RWPE2 (cell line): ENCODE measurements at regions not wholly inside any gene's neighbourhood (a gene's known extent, or its start where the extent isn't known, plus 50 kb on each side); places are given as distances from the start of the nearest gene placed in this dataset.
"Not testable (repeated sequence)": the region's sequence is repeated elsewhere in the genome, so short reads cannot be mapped to it uniquely, and the experiment has no call there.

Experiments
- ATAC-seq: fragments of 200-7000 bp; cut with Tn5 transposase; 3 replicates; pipeline ENCODE4 v1.9.1; 2021; ENCODE audit warnings: low read depth
- DNase-seq: peaks from one replicate; pipeline ENCODE4 v3.0.0-alpha.2; 2020; ENCODE audit warnings: low spot score
- H3K27ac ChIP-seq: fragments of 450-650 bp; 2 replicates; pipeline ENCODE4 v1.5.1; 2017; ENCODE audit warnings: mild to moderate bottlenecking; ENCODE audit not compliant: poor library complexity, severe bottlenecking
- H3K27me3 ChIP-seq: fragments of 250-450 bp; sonication (Bioruptor Pico); 2 replicates; pipeline ENCODE4 v1.5.1; 2021; ENCODE audit warnings: mild to moderate bottlenecking, moderate library complexity; ENCODE audit not compliant: insufficient read depth, poor library complexity, severe bottlenecking
- H3K36me3 ChIP-seq: fragments of 250-450 bp; sonication (Bioruptor Pico); 2 replicates; pipeline ENCODE4 v1.5.1; 2020; ENCODE audit warnings: low read depth, mild to moderate bottlenecking, moderate library complexity
- H3K4me1 ChIP-seq: fragments of 250-450 bp; sonication (Bioruptor Pico); 2 replicates; pipeline ENCODE4 v1.5.1; 2021; ENCODE audit warnings: mild to moderate bottlenecking, moderate library complexity; ENCODE audit not compliant: insufficient read depth, poor library complexity, severe bottlenecking
- H3K4me3 ChIP-seq: fragments of 250-450 bp; sonication (Bioruptor Pico); 2 replicates; pipeline ENCODE4 v1.5.1; 2021; ENCODE audit warnings: mild to moderate bottlenecking, moderate library complexity; ENCODE audit not compliant: severe bottlenecking
- H3K9me3 ChIP-seq: fragments of 250-450 bp; sonication (Bioruptor Pico); 2 replicates; pipeline ENCODE4 v1.5.1; 2021; ENCODE audit warnings: mild to moderate bottlenecking, moderate library complexity; ENCODE audit not compliant: severe bottlenecking
- CTCF ChIP-seq: fragments of 450-650 bp; IDR thresholded peaks from one replicate; pipeline ENCODE4 v1.5.1; 2017; ENCODE audit warnings: mild to moderate bottlenecking, moderate library complexity; ENCODE audit not compliant: poor library complexity, severe bottlenecking

GRCh38 chr7:97439637-97440214, 292.2 kb upstream of the TAC1 start:
- Histone ChIP-seq H3K27ac (no peak overlapping the region), H3K36me3 (no peaks in the 10 kb centered on the region), H3K9me3 (peaks cover 4% of the 10 kb centered on the region), H3K27me3 (no peaks in the 10 kb centered on the region), H3K4me3 (no peak overlapping the region), H3K4me1 (no peaks in the 10 kb centered on the region)
- DNase-seq: no peak
- no peak for ATAC-seq
- no peak for TF ChIP-seq CTCF

DNA sequence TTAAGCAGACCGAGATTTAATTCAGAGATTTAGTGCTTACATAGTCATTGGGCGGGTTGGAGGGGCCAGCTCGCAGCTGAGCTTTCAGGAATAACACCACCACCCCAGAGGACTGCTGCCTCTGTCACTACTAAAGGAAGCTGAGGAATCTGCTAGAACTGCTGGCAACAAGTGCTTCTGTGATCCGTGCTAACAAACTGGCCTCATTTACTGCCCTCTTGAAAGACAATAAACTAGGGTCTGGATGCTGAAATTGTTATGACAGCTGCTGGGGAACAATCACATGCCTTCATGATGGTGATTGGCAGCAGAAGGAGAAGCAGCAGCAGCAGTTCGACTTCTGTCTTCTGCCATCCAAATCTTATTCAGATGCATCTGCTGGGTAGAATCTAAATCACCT, 285.5 kb upstream of the TAC1 start:
- ATAC-seq: no peak
- Histone ChIP-seq H3K9me3 (no peaks in the 10 kb centered on the region), H3K36me3 (no peaks in the 10 kb centered on the region), H3K27ac (no peak overlapping the region), H3K4me1 (no peaks in the 10 kb centered on the region), H3K4me3 (no peak overlapping the region), H3K27me3 (no peaks in the 10 kb centered on the region)
- DNase-seq: no peak
- no peak for TF ChIP-seq CTCF

GRCh38 chr7:97449448-97449847, 282.4 kb upstream of the TAC1 start:
- not testable (repeated sequence) for DNase-seq, H3K27me3 ChIP-seq, H3K27ac ChIP-seq, H3K36me3 ChIP-seq, H3K4me1 ChIP-seq, ATAC-seq, H3K9me3 ChIP-seq, H3K4me3 ChIP-seq

DNA sequence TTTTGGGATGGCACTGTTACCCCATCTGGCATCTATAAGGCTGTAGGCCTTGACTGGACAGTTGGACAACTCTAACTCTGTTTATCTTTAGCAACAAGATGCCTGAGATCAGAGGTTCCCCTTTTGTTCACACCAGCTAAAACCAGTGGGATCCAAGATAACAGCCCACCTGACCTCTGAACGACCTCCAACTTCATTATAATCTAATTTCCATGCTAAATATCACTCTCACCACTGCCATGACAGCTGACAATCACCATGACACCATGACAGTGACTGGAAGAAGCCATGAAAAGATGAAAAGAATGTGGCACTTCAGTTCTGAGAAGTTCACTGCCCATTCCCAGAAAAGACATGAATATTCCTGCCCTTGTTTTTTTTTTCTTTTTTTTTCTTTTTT, 281.4 kb upstream of the TAC1 start:
- no peaks in the 10 kb centered on the region for H3K9me3 ChIP-seq
- DNase-seq: no peak
- no peak for ATAC-seq
- H3K4me1 ChIP-seq: no peaks in the 10 kb centered on the region
- H3K27ac ChIP-seq: no peak overlapping the region
- TF ChIP-seq CTCF: no peak
- no peaks in the 10 kb centered on the region for H3K36me3 ChIP-seq
- no peaks in the 10 kb centered on the region for H3K27me3 ChIP-seq
- H3K4me3 ChIP-seq: no peak overlapping the region

DNA sequence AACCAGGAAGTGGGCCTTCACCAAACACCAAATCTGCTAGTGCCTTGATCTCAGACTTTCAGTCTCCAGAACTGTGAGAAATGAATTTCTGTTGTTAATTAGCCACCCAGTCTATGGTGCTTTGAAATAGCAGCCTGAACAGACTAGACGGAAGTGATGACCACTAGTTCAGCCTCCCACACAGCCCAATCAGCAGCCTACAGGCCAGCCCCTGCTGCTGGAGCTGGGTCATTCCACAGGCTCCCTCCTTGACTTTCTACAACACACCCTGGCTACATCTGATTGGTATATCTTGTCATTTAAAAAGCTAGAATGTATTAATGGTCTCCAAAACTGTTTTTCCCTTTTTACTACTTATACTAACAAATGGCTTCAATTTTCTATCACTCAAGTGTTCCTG, 277.2 kb upstream of the TAC1 start:
- DNase-seq (no peak), ATAC-seq (no peak)
- no peaks in the 10 kb centered on the region for H3K36me3 ChIP-seq
- H3K27me3 ChIP-seq: no peaks in the 10 kb centered on the region
- no peak overlapping the region for H3K4me3 ChIP-seq
- H3K9me3 ChIP-seq: no peaks in the 10 kb centered on the region
- H3K27ac ChIP-seq: no peak overlapping the region
- TF ChIP-seq CTCF: no peak
- H3K4me1 ChIP-seq: no peaks in the 10 kb centered on the region
